GM12892 (cell line): ENCODE measurements at regions not wholly inside any gene's neighbourhood (a gene's known extent, or its start where the extent isn't known, plus 50 kb on each side); places are given as distances from the start of the nearest gene placed in this dataset.
"Not testable (repeated sequence)": the region's sequence is repeated elsewhere in the genome, so short reads cannot be mapped to it uniquely, and the experiment has no call there.

Experiments used
- POLR2A ChIP-seq: IDR thresholded peaks from 2 replicates; pipeline ENCODE4 v1.6.1; 2011; ENCODE audit warnings: low read depth, low read length, control low read depth
- POLR2AphosphoS5 ChIP-seq: IDR thresholded peaks from 2 replicates; pipeline ENCODE4 v1.6.1; 2011; ENCODE audit warnings: low read depth, low read length, control low read depth
- TAF1 ChIP-seq: IDR thresholded peaks from 2 replicates; pipeline ENCODE4 v1.6.1; 2011; ENCODE audit warnings: low read depth, mild to moderate bottlenecking, control low read depth, low read length, borderline replicate concordance

GRCh38 chr16:76138056-76138455 lies 139.1 kb upstream of the CNTNAP4 start:
- not testable (repeated sequence) for TF ChIP-seq POLR2A, TAF1, POLR2AphosphoS5
